ENCODE measurements at regions not wholly inside any gene's neighbourhood (a gene's known extent, or its start where the extent isn't known, plus 50 kb on each side); places are given as distances from the start of the nearest gene placed in this dataset.

DNA sequence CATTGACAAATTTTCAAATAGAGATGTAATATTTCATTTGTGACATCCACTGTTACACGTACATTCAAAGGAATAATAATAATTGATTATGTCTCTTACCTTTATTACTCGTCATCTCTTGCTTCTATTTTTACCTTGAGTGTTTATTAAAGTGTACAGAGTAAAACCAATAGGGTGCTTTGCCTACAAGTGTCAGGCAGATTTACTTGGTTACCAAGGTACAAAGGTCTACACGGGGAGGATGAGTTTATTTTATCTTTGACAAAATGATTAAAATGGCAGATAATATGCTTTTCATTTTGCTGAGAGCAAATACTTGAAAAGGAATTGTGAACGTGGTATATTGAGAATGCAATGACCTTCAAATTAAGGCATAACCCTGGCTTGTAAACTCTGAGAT, 137.8 kb upstream of the SOX5 start:
- TF ChIP-seq, protein P1, sequence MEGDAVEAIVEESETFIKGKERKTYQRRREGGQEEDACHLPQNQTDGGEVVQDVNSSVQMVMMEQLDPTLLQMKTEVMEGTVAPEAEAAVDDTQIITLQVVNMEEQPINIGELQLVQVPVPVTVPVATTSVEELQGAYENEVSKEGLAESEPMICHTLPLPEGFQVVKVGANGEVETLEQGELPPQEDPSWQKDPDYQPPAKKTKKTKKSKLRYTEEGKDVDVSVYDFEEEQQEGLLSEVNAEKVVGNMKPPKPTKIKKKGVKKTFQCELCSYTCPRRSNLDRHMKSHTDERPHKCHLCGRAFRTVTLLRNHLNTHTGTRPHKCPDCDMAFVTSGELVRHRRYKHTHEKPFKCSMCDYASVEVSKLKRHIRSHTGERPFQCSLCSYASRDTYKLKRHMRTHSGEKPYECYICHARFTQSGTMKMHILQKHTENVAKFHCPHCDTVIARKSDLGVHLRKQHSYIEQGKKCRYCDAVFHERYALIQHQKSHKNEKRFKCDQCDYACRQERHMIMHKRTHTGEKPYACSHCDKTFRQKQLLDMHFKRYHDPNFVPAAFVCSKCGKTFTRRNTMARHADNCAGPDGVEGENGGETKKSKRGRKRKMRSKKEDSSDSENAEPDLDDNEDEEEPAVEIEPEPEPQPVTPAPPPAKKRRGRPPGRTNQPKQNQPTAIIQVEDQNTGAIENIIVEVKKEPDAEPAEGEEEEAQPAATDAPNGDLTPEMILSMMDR (IDR thresholded peaks at IDR 0.05; ENCODE audit: poor library complexity), result no peak
- no peak for TF ChIP-seq EZH2phosphoT487 (IDR thresholded peaks at IDR 0.05; ENCODE audit: low read depth, severe bottlenecking, unreplicated experiment)
